ENCODE measurements at regions not wholly inside any gene's neighbourhood (a gene's known extent, or its start where the extent isn't known, plus 50 kb on each side); places are given as distances from the start of the nearest gene placed in this dataset.

- Histone ChIP-seq H3K27ac (ENCODE audit: low read length in 2 of 2) (no peak overlapping the region), H3K9me3 (ENCODE audit: control extremely low read depth in 1 of 3, control insufficient read depth in 2 of 3, insufficient read depth in 1 of 3, low read length in 2 of 3) (peaks cover 0 to 32% (median 0%) of the 10 kb centered on the region in 3 donors), H3K27me3 (replicated peaks in 1 of 4; ENCODE audit: control extremely low read depth in 1 of 4, control insufficient read depth in 3 of 4, insufficient read depth in 4 of 4, low read length in 3 of 4) (no peaks in the 10 kb centered on the region), H2AFZ (ENCODE audit: insufficient read depth, low read depth, low read length, poor library complexity, severe bottlenecking) (no peak overlapping the region), H3K79me2 (ENCODE audit: control insufficient read depth, insufficient read depth, low read length) (no peaks in the 10 kb centered on the region), H3K4me3 (ENCODE audit: control extremely low read depth in 1 of 5, extremely low read depth in 1 of 5, insufficient read depth in 1 of 5, low read depth in 2 of 5, low read length in 4 of 5) (no peak overlapping the region), H3K4me2 (replicated peaks; ENCODE audit: low read depth, low read length, poor library complexity, severe bottlenecking) (no peak overlapping the region), H3K9ac (ENCODE audit: low read length) (no peak overlapping the region), H3K4me1 (ENCODE audit: control insufficient read depth in 2 of 2, insufficient read depth in 2 of 2, low read length in 2 of 2) (no peaks in the 10 kb centered on the region), H3K36me3 (replicated peaks in 1 of 2; ENCODE audit: control extremely low read depth in 1 of 2, control insufficient read depth in 1 of 2, extremely low read depth in 1 of 2, insufficient read depth in 2 of 2, low read length in 1 of 2) (no peaks in the 10 kb centered on the region), H4K20me1 (ENCODE audit: control insufficient read depth, insufficient read depth, low read length, poor library complexity, severe bottlenecking) (no peaks in the 10 kb centered on the region)
- DNase-seq (no peak), ATAC-seq (ENCODE audit: low read depth) (no peak)
- CTCF ChIA-PET: no interaction called here
- Mint-ChIP-seq H3K4me3 (no peak overlapping the region), H3K27me3 (no peaks in the 10 kb centered on the region), H3K27ac (no peak overlapping the region), H3K9me3 (ENCODE audit: insufficient read depth) (peaks cover 3% of the 10 kb centered on the region), H3K4me1 (no peaks in the 10 kb centered on the region)
- WGBS (ENCODE audit: insufficient coverage): 90% methylated on average over 2 of the region's 8 CpGs
- intact Hi-C loops (cut with micrococcal nuclease): no loop called here
- no peak for TF ChIP-seq CTCF (IDR thresholded peaks at IDR 0.05)
- TF ChIP-seq EZH2 (IDR thresholded peaks at IDR 0.05; ENCODE audit: borderline replicate concordance, insufficient read depth, low read depth, low read length, poor library complexity, severe bottlenecking): no peak
- POLR2A ChIA-PET: no interaction called here
Observed at GRCh38 chr13:111906306-111906705, 160.6 kb upstream of the SOX1 start.

GRCh38 chr13:111906816-111907215, 160.1 kb upstream of the SOX1 start:
- Histone ChIP-seq H3K27ac (ENCODE audit: low read length in 2 of 2) (no peak overlapping the region), H3K9me3 (ENCODE audit: control extremely low read depth in 1 of 3, control insufficient read depth in 2 of 3, insufficient read depth in 1 of 3, low read length in 2 of 3) (peaks cover 0 to 27% (median 0%) of the 10 kb centered on the region in 3 donors), H3K79me2 (ENCODE audit: control insufficient read depth, insufficient read depth, low read length) (no peaks in the 10 kb centered on the region), H3K4me3 (ENCODE audit: control extremely low read depth in 1 of 5, extremely low read depth in 1 of 5, insufficient read depth in 1 of 5, low read depth in 2 of 5, low read length in 4 of 5) (no peak overlapping the region), H3K4me1 (ENCODE audit: control insufficient read depth in 2 of 2, insufficient read depth in 2 of 2, low read length in 2 of 2) (no peaks in the 10 kb centered on the region), H3K4me2 (replicated peaks; ENCODE audit: low read depth, low read length, poor library complexity, severe bottlenecking) (no peak overlapping the region), H3K27me3 (replicated peaks in 1 of 4; ENCODE audit: control extremely low read depth in 1 of 4, control insufficient read depth in 3 of 4, insufficient read depth in 4 of 4, low read length in 3 of 4) (no peaks in the 10 kb centered on the region), H2AFZ (ENCODE audit: insufficient read depth, low read depth, low read length, poor library complexity, severe bottlenecking) (no peak overlapping the region), H3K36me3 (replicated peaks in 1 of 2; ENCODE audit: control extremely low read depth in 1 of 2, control insufficient read depth in 1 of 2, extremely low read depth in 1 of 2, insufficient read depth in 2 of 2, low read length in 1 of 2) (no peaks in the 10 kb centered on the region), H4K20me1 (ENCODE audit: control insufficient read depth, insufficient read depth, low read length, poor library complexity, severe bottlenecking) (no peaks in the 10 kb centered on the region), H3K9ac (ENCODE audit: low read length) (no peak overlapping the region)
- Mint-ChIP-seq H3K4me1 (no peaks in the 10 kb centered on the region), H3K9me3 (ENCODE audit: insufficient read depth) (peaks cover 3% of the 10 kb centered on the region), H3K27ac (no peak overlapping the region), H3K27me3 (no peaks in the 10 kb centered on the region), H3K4me3 (no peak overlapping the region)
- ChIA-PET POLR2A (no interaction called here), CTCF (no interaction called here)
- no peak for DNase-seq
- no peak for ATAC-seq (ENCODE audit: low read depth)
- intact Hi-C loops (cut with micrococcal nuclease): no loop called here
- TF ChIP-seq EZH2 (IDR thresholded peaks at IDR 0.05; ENCODE audit: borderline replicate concordance, insufficient read depth, low read depth, low read length, poor library complexity, severe bottlenecking) (no peak), CTCF (IDR thresholded peaks at IDR 0.05) (no peak)
- WGBS (ENCODE audit: insufficient coverage): 84% methylated on average over 8 of the region's 9 CpGs

Data from B cell (primary cell).